GM10266 (cell line): ENCODE measurements at regions not wholly inside any gene's neighbourhood (a gene's known extent, or its start where the extent isn't known, plus 50 kb on each side); places are given as distances from the start of the nearest gene placed in this dataset.

Experiments
- DNase-seq: peaks from one replicate; pipeline ENCODE4 v3.0.0; 2012; ENCODE audit errors: extremely low spot score
- CTCF ChIP-seq: IDR thresholded peaks from 2 replicates; pipeline ENCODE4 v1.5.1; 2012; ENCODE audit warnings: mild to moderate bottlenecking, low read depth; ENCODE audit not compliant: control insufficient read depth, insufficient read depth; ENCODE audit errors: missing control alignments

GRCh38 chr6:22807818-22808217, 238.5 kb downstream of the HDGFL1 start:
- no peak for DNase-seq
- TF ChIP-seq CTCF, result no peak

- no peak for DNase-seq
- TF ChIP-seq CTCF, result no peak
These were observed 239.1 kb downstream of the HDGFL1 start for GRCh38 chr6:22808466-22808865.

- TF ChIP-seq CTCF, result no peak
These were observed 240.0 kb downstream of the HDGFL1 start for GRCh38 chr6:22809370-22809769.

GRCh38 chr6:22819209-22819608, 249.8 kb downstream of the HDGFL1 start:
- DNase-seq, result no peak
- TF ChIP-seq CTCF, result no peak

More at GRCh38 chr6:22809370-22809769, 240.0 kb downstream of the HDGFL1 start:
- DNase-seq, result no peak

GRCh38 chr6:22821664-22822320, 252.4 kb downstream of the HDGFL1 start:
- no peak for DNase-seq
- no peak for TF ChIP-seq CTCF

GRCh38 chr6:22825210-22825609, 255.8 kb downstream of the HDGFL1 start:
- DNase-seq, result no peak
- no peak for TF ChIP-seq CTCF

GRCh38 chr6:22826961-22827360, 257.6 kb downstream of the HDGFL1 start:
- no peak for DNase-seq
- TF ChIP-seq CTCF, result no peak
